H1 (cell line): ENCODE measurements at regions not wholly inside any gene's neighbourhood (a gene's known extent, or its start where the extent isn't known, plus 50 kb on each side); places are given as distances from the start of the nearest gene placed in this dataset.

Experiments
- CTCF ChIA-PET: fragments of 300-600 bp; sonication (Branson Sonifier 250); formaldehyde crosslinking; loops from one replicate; lab custom pipeline; 2021; ENCODE audit not compliant: partially characterized antibody; lab: Charles Lee
- POLR2A ChIA-PET: fragments of 300-600 bp; sonication (Branson Sonifier 250); formaldehyde crosslinking; loops from one replicate; lab custom pipeline; 2021; ENCODE audit warnings: inconsistent platforms; ENCODE audit not compliant: partially characterized antibody; lab: Charles Lee
- DNase-seq, 2 experiments: peaks; one replicate each; pipeline versions ENCODE4 v3.0.0 to v3.0.0-alpha.2; 2010 to 2022; ENCODE audit warnings: low spot score in 2 of 2, low read depth in 1 of 2, mixed read lengths in 1 of 2
- FAIRE-seq: peaks from 2 replicates; lab custom pipeline; 2011; peaks lifted over from hg19 to GRCh38; lab: Jason Lieb, UNC
- H2AFZ ChIP-seq: 2 replicates; pipeline ENCODE4 v1.8.1; 2012; ENCODE audit warnings: low read length, inconsistent platforms
- H2AK5ac ChIP-seq: 2 replicates; pipeline ENCODE4 v1.6.1; 2013; ENCODE audit warnings: low read depth, low read length
- H2BK120ac ChIP-seq: replicated peaks from 2 replicates; pipeline ENCODE3; 2013; ENCODE audit warnings: low read depth, low read length, inconsistent platforms
- H2BK12ac ChIP-seq: 2 replicates; pipeline ENCODE4 v1.6.1; 2013; ENCODE audit warnings: low read depth, low read length
- H2BK15ac ChIP-seq: 2 replicates; pipeline ENCODE4 v1.6.1; 2013; ENCODE audit warnings: low read length
- H2BK20ac ChIP-seq: 2 replicates; pipeline ENCODE4 v1.6.1; 2013; ENCODE audit warnings: low read length
- H2BK5ac ChIP-seq: 2 replicates; pipeline ENCODE4 v1.6.1; 2013; ENCODE audit warnings: low read depth, low read length
- H3K14ac ChIP-seq: 2 replicates; pipeline ENCODE4 v1.6.1; 2013; ENCODE audit warnings: inconsistent platforms; ENCODE audit not compliant: insufficient read length
- H3K18ac ChIP-seq: 2 replicates; pipeline ENCODE4 v1.6.1; 2013; ENCODE audit warnings: low read length; ENCODE audit errors: extremely low read depth
- H3K23ac ChIP-seq: 2 replicates; pipeline ENCODE4 v1.6.1; 2013; ENCODE audit warnings: inconsistent platforms; ENCODE audit not compliant: insufficient read length
- H3K23me2 ChIP-seq: 2 replicates; pipeline ENCODE4 v1.6.1; 2013; ENCODE audit warnings: low read depth, low read length
- H3K27ac ChIP-seq: 2 replicates; pipeline ENCODE4 v1.6.1; 2011; ENCODE audit warnings: low read depth, low read length, inconsistent platforms
- H3K27me3 ChIP-seq, 4 experiments: replicated peaks in 1 of 4; 1 replicate in 1 of 4; 2 replicates in 3 of 4; pipeline versions ENCODE4 v1.6.1 to v1.8.1; 2011 to 2013; ENCODE audit warnings: low read length in 3 of 4, mild to moderate bottlenecking in 3 of 4, inconsistent platforms in 2 of 4, mixed read lengths in 2 of 4, moderate library complexity in 1 of 4; ENCODE audit not compliant: control insufficient read depth in 3 of 4, insufficient read depth in 3 of 4; ENCODE audit errors: extremely low read depth in 1 of 4
- H3K36me3 ChIP-seq, 4 experiments: 2 replicates each; pipeline versions ENCODE4 v1.6.1 to v1.8.1; 2011 to 2013; ENCODE audit warnings: mild to moderate bottlenecking in 4 of 4, low read length in 3 of 4, moderate library complexity in 2 of 4, control low read depth in 1 of 4, inconsistent platforms in 1 of 4; ENCODE audit not compliant: insufficient read depth in 4 of 4, control insufficient read depth in 2 of 4
- H3K4ac ChIP-seq: replicated peaks from 2 replicates; pipeline ENCODE3; 2013; ENCODE audit warnings: low read length, low read depth, mixed read lengths, inconsistent platforms; ENCODE audit not compliant: insufficient read length
- H3K4me1 ChIP-seq, 4 experiments: replicated peaks in 1 of 4; 1 replicate in 1 of 4; 2 replicates in 3 of 4; pipeline versions ENCODE4 v1.6.1 to v1.8.1; 2011 to 2013; ENCODE audit warnings: low read length in 3 of 4, inconsistent platforms in 2 of 4, mixed read lengths in 1 of 4; ENCODE audit not compliant: insufficient read depth in 4 of 4, control insufficient read depth in 3 of 4
- H3K4me2 ChIP-seq, 2 experiments: 2 replicates each; pipeline versions ENCODE4 v1.6.1 to v1.8.1; 2011 to 2013; ENCODE audit warnings: low read depth in 2 of 2, low read length in 2 of 2, control low read depth in 1 of 2, inconsistent platforms in 1 of 2, mild to moderate bottlenecking in 1 of 2; ENCODE audit not compliant: insufficient read depth in 1 of 2
- H3K4me3 ChIP-seq, 4 experiments: fragments of 200-600, 300-600 bp in 1 of 4; sonication (generic), shearing (Covaris generic), sonication (Bioruptor Twin) in 1 of 4; 2 replicates each; pipeline versions ENCODE4 v1.5.1 to v1.8.1; 2011 to 2016; ENCODE audit warnings: low read length in 4 of 4, low read depth in 3 of 4, control low read depth in 2 of 4, inconsistent platforms in 2 of 4, mild to moderate bottlenecking in 2 of 4, mixed read lengths in 1 of 4, moderate library complexity in 1 of 4; ENCODE audit not compliant: insufficient read depth in 2 of 4; ENCODE audit errors: extremely low read depth in 1 of 4
- H3K56ac ChIP-seq: replicated peaks from 2 replicates; pipeline ENCODE3; 2013; ENCODE audit warnings: low read depth, mild to moderate bottlenecking, mixed read lengths, low read length, inconsistent platforms; ENCODE audit not compliant: insufficient read length
- H3K79me1 ChIP-seq: 2 replicates; pipeline ENCODE4 v1.6.1; 2013; ENCODE audit warnings: low read depth, low read length, control low read depth
- H3K79me2 ChIP-seq, 2 experiments: 2 replicates each; pipeline versions ENCODE4 v1.6.1 to v1.8.1; 2012 to 2013; ENCODE audit warnings: low read length in 2 of 2, mild to moderate bottlenecking in 2 of 2, inconsistent platforms in 1 of 2; ENCODE audit not compliant: insufficient read depth in 2 of 2, control insufficient read depth in 1 of 2
- H3K9ac ChIP-seq, 4 experiments: replicated peaks in 1 of 4; 1 replicate in 1 of 4; 2 replicates in 3 of 4; pipeline versions ENCODE4 v1.6.1 to v1.8.1; 2011 to 2013; ENCODE audit warnings: low read depth in 3 of 4, low read length in 3 of 4, control low read depth in 2 of 4, mild to moderate bottlenecking in 2 of 4, moderate library complexity in 2 of 4, inconsistent platforms in 1 of 4; ENCODE audit errors: extremely low read depth in 1 of 4
- H3K9me3 ChIP-seq, 2 experiments: 2 replicates each; pipeline versions ENCODE4 v1.6.1 to v1.8.1; 2012 to 2013; ENCODE audit warnings: mild to moderate bottlenecking in 2 of 2, moderate library complexity in 2 of 2, control low read depth in 1 of 2, inconsistent platforms in 1 of 2, low read depth in 1 of 2, low read length in 1 of 2, mixed read lengths in 1 of 2; ENCODE audit not compliant: insufficient read depth in 2 of 2
- H4K20me1 ChIP-seq, 2 experiments: replicated peaks in 1 of 2; 2 replicates each; pipeline versions ENCODE3 to v1.8.1; 2011 to 2013; ENCODE audit warnings: inconsistent platforms in 2 of 2, low read length in 2 of 2, mild to moderate bottlenecking in 1 of 2; ENCODE audit not compliant: insufficient read depth in 2 of 2, control insufficient read depth in 1 of 2
- H4K5ac ChIP-seq: 2 replicates; pipeline ENCODE4 v1.6.1; 2013; ENCODE audit warnings: low read length, low read depth, mixed read lengths, inconsistent platforms; ENCODE audit not compliant: insufficient read length
- H4K8ac ChIP-seq: 2 replicates; pipeline ENCODE4 v1.8.0; 2013; ENCODE audit warnings: mild to moderate bottlenecking, moderate library complexity, low read length, inconsistent platforms; ENCODE audit not compliant: insufficient read depth; ENCODE audit errors: extremely low read depth
- H4K91ac ChIP-seq: replicated peaks from 2 replicates; pipeline ENCODE3; 2013; ENCODE audit warnings: low read length, mixed read lengths, inconsistent platforms; ENCODE audit not compliant: insufficient read length
- ASH2L ChIP-seq: fragments of 200-600, 300-600 bp; sonication (generic); IDR thresholded peaks from one replicate; pipeline ENCODE4 v1.7.1; 2017; ENCODE audit warnings: low read length
- BCL11A ChIP-seq, 2 experiments: IDR thresholded peaks; one replicate each; pipeline ENCODE4 v1.6.1; 2011; ENCODE audit warnings: low read depth in 2 of 2, low read length in 2 of 2, mild to moderate bottlenecking in 2 of 2
- CHD2 ChIP-seq: IDR thresholded peaks from 2 replicates; pipeline ENCODE4 v1.6.1; 2012; ENCODE audit warnings: low read length, improper control_type of control experiment
- GABPA ChIP-seq: IDR thresholded peaks from 2 replicates; pipeline ENCODE4 v1.6.1; 2011; ENCODE audit warnings: mild to moderate bottlenecking, low read length, moderate library complexity, borderline replicate concordance; ENCODE audit not compliant: insufficient read depth
- SIN3A ChIP-seq, 2 experiments: IDR thresholded peaks in 1 of 2; conservative IDR thresholded peaks in 1 of 2; 2 replicates each; pipeline ENCODE4 v1.6.1; 2011 to 2012; ENCODE audit warnings: low read length in 2 of 2, improper control_type of control experiment in 1 of 2, low read depth in 1 of 2, mild to moderate bottlenecking in 1 of 2
- TCF12 ChIP-seq: IDR thresholded peaks from 2 replicates; pipeline ENCODE4 v1.6.1; 2011; ENCODE audit warnings: low read depth, mild to moderate bottlenecking, low read length
- ZNF274 ChIP-seq: IDR thresholded peaks from 2 replicates; pipeline ENCODE4 v1.7.0; 2012; ENCODE audit warnings: low read length, borderline replicate concordance; ENCODE audit errors: extremely low read depth
- WGBS, 2 experiments: shearing (Covaris generic) in 1 of 2; methylation state at CpG; one replicate each; pipeline versions ENCODE4 v1.1.6 to v1.1.7; 2013 to 2015; ENCODE audit warnings: low lambda C conversion rate in 2 of 2, mixed read lengths in 2 of 2, inconsistent platforms in 1 of 2, low coverage in 1 of 2, missing lambda C conversion rate in 1 of 2; ENCODE audit not compliant: insufficient replicate concordance in 2 of 2, insufficient coverage in 1 of 2, insufficient read length in 1 of 2; ENCODE audit errors: extremely low coverage in 1 of 2, missing lambda C conversion rate in 1 of 2; 5-methylcytosine and 5-hydroxymethylcytosine counted together

DNA sequence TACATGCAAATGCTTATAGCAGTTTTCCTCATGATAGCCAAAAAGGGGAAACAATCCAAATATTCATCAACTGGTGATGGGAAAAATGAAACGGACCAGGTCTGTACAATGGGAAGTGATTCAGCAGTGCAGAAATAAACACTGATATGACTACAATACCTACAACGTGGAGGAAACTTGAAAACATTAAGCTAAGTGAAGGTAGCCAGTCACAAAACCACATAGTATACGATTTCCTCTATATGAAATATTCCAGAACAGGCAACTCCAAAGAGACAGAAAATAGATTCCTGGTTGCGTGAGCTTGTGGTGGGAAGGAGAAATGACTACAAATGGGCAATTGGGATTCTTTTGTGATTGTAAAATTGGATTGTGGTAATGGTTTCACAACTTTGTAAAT lies 263.1 kb upstream of the PITRM1 start:
- Histone ChIP-seq H2AK5ac (no peak overlapping the region), H3K27ac (no peak overlapping the region), H3K4ac (no peak overlapping the region), H2BK5ac (no peak overlapping the region), H4K91ac (no peak overlapping the region), H3K4me1 (no peaks in the 10 kb centered on the region), H3K9ac (no peak overlapping the region), H3K18ac (no peak overlapping the region), H4K20me1 (no peaks in the 10 kb centered on the region), H2AFZ (no peak overlapping the region), H3K23ac (no peak overlapping the region), H3K56ac (no peak overlapping the region), H3K14ac (no peak overlapping the region), H2BK20ac (no peak overlapping the region), H3K4me2 (no peak overlapping the region), H4K5ac (no peak overlapping the region), H3K36me3 (no peaks in the 10 kb centered on the region), H3K79me2 (no peaks in the 10 kb centered on the region), H4K8ac (no peak overlapping the region), H3K79me1 (no peaks in the 10 kb centered on the region), H2BK120ac (no peak overlapping the region), H3K9me3 (peaks cover 2 to 9% of the 10 kb centered on the region in 2 experiments; a peak in 2 of 4 replicates), H3K23me2 (peaks cover 3% of the 10 kb centered on the region; the same call in 1 of the 2 replicates), H3K27me3 (no peaks in the 10 kb centered on the region), H2BK12ac (no peak overlapping the region), H3K4me3 (no peak overlapping the region), H2BK15ac (no peak overlapping the region)
- DNase-seq: no peak
- WGBS, 2 experiments: 88% methylated on average over 4 of the region's 4 CpGs; no CpG with 5 or more reads in 1 of the 2 experiments
- TF ChIP-seq CHD2 (no peak), SIN3A (conservative IDR thresholded peaks at IDR 0.05 in 1 of 2, IDR thresholded peaks at IDR 0.05 in 1 of 2; ENCODE audit: low read depth in 1 of 2, low read length in 2 of 2) (no peak), GABPA (no peak), ASH2L (no peak), TCF12 (no peak), ZNF274 (no peak), BCL11A (IDR thresholded peaks at IDR 0.05; ENCODE audit: low read depth in 2 of 2, low read length in 2 of 2) (no peak)
- CTCF ChIA-PET: interaction anchor here (0.7 to 1.5 kb wide), 3 partner anchors 10 to 18 kb away, joined by 3 read pairs; no protein-coding TSS in a partner anchor
- POLR2A ChIA-PET: no interaction called here
- no peak for FAIRE-seq
